HEK293 (cell line): ENCODE measurements at regions not wholly inside any gene's neighbourhood (a gene's known extent, or its start where the extent isn't known, plus 50 kb on each side); places are given as distances from the start of the nearest gene placed in this dataset.

Experiments used
- CTCF ChIA-PET: fragments of 350-600 bp; formaldehyde crosslinking; extraction: SDS; loops from one replicate; lab custom pipeline; 2021; ENCODE audit warnings: antibody characterized with exemption; lab: Yijun Ruan, JAX
- POLR2A ChIA-PET: fragments of 300-600 bp; formaldehyde crosslinking; extraction: SDS; loops from one replicate; lab custom pipeline; 2020; ENCODE audit warnings: antibody characterized with exemption, inconsistent platforms; lab: Yijun Ruan, JAX
- H3K27ac ChIP-seq: fragments of 200-500 bp; sonication (Bioruptor generic); 2 replicates; pipeline ENCODE4 v1.5.1; 2014; ENCODE audit warnings: low read depth, low read length, control low read depth, inconsistent platforms; ENCODE audit errors: extremely low read depth
- H3K36me3 ChIP-seq, 2 experiments: fragments of 200-500 bp in 1 of 2; sonication (Bioruptor generic) in 1 of 2; 1 replicate in 1 of 2; 2 replicates in 1 of 2; pipeline ENCODE4 v1.5.1; 2014 to 2017; ENCODE audit warnings: inconsistent platforms in 2 of 2, low read length in 2 of 2; ENCODE audit not compliant: control insufficient read depth in 2 of 2, insufficient read depth in 1 of 2
- H3K4me1 ChIP-seq: fragments of 200-500 bp; sonication (Bioruptor generic); 2 replicates; pipeline ENCODE4 v1.5.1; 2014; ENCODE audit warnings: mild to moderate bottlenecking, low read length, inconsistent platforms; ENCODE audit not compliant: control insufficient read depth, insufficient read depth
- H3K4me3 ChIP-seq: 2 replicates; pipeline ENCODE4 v1.5.1; 2011; ENCODE audit warnings: low read depth, mild to moderate bottlenecking, control low read depth, low read length, moderate library complexity
- H3K9me3 ChIP-seq: fragments of 200-500 bp; sonication (Bioruptor generic); 2 replicates; pipeline ENCODE4 v1.5.1; 2014; ENCODE audit warnings: low read depth, low read length, inconsistent platforms; ENCODE audit not compliant: control insufficient read depth, insufficient read depth
- KLF8 ChIP-seq: fragments of 450-650 bp; formaldehyde crosslinking; IDR thresholded peaks from 2 replicates; pipeline ENCODE4 v1.5.1; 2016; ENCODE audit warnings: missing biosample characterization, missing genetic modification characterization
- PRDM1 ChIP-seq: fragments of 450-650 bp; formaldehyde crosslinking; IDR thresholded peaks from 2 replicates; pipeline ENCODE4; 2016; ENCODE audit warnings: missing biosample characterization, missing genetic modification characterization
- PRDM10 ChIP-seq: fragments of 450-650 bp; formaldehyde crosslinking; IDR thresholded peaks from 2 replicates; pipeline ENCODE4 v1.5.1; 2016; ENCODE audit warnings: missing biosample characterization, missing genetic modification characterization
- SETDB1 ChIP-seq: IDR thresholded peaks from one replicate; pipeline ENCODE4 v1.6.1; 2017; ENCODE audit warnings: mild to moderate bottlenecking, low read length, moderate library complexity, mixed read lengths; ENCODE audit not compliant: insufficient read length
- ZBTB21 ChIP-seq: fragments of 450-650 bp; formaldehyde crosslinking; IDR thresholded peaks from 2 replicates; pipeline ENCODE4 v1.5.1; 2017; ENCODE audit warnings: missing biosample characterization, missing genetic modification characterization
- ZNF112 ChIP-seq: fragments of 450-650 bp; formaldehyde crosslinking; IDR thresholded peaks from 2 replicates; pipeline ENCODE4 v1.5.0; 2017; ENCODE audit warnings: missing biosample characterization, missing genetic modification characterization
- ZNF146 ChIP-seq: fragments of 450-650 bp; formaldehyde crosslinking; IDR thresholded peaks from 2 replicates; pipeline ENCODE4 v1.5.1; 2016; ENCODE audit warnings: missing biosample characterization, missing genetic modification characterization
- ZNF155 ChIP-seq: fragments of 450-650 bp; formaldehyde crosslinking; IDR thresholded peaks from 2 replicates; pipeline ENCODE4 v1.5.1; 2016; ENCODE audit warnings: missing biosample characterization, missing genetic modification characterization
- ZNF184 ChIP-seq: fragments of 450-650 bp; IDR thresholded peaks from 2 replicates; pipeline ENCODE4 v1.5.1; 2018; ENCODE audit warnings: missing biosample characterization, mild to moderate bottlenecking, missing genetic modification characterization
- ZNF280C ChIP-seq: fragments of 450-650 bp; formaldehyde crosslinking; IDR thresholded peaks from 2 replicates; pipeline ENCODE4 v1.5.1; 2016; ENCODE audit warnings: missing biosample characterization, missing genetic modification characterization
- ZNF292 ChIP-seq: fragments of 450-650 bp; formaldehyde crosslinking; IDR thresholded peaks from 2 replicates; pipeline ENCODE4 v1.5.1; 2016; ENCODE audit warnings: low read depth, missing biosample characterization, missing genetic modification characterization, borderline replicate concordance
- ZNF404 ChIP-seq: fragments of 450-650 bp; formaldehyde crosslinking; IDR thresholded peaks from 2 replicates; pipeline ENCODE4 v1.5.1; 2017; ENCODE audit warnings: missing biosample characterization, missing genetic modification characterization
- ZNF416 ChIP-seq: fragments of 450-650 bp; formaldehyde crosslinking; IDR thresholded peaks from 2 replicates; pipeline ENCODE4 v1.5.1; 2016; ENCODE audit warnings: missing biosample characterization, missing genetic modification characterization
- ZNF654 ChIP-seq: fragments of 450-650 bp; formaldehyde crosslinking; IDR thresholded peaks from 2 replicates; pipeline ENCODE4 v1.5.1; 2016; ENCODE audit warnings: low read depth, missing biosample characterization, missing genetic modification characterization
- ZNF768 ChIP-seq: fragments of 450-650 bp; formaldehyde crosslinking; IDR thresholded peaks from 2 replicates; pipeline ENCODE4 v1.5.1; 2018; ENCODE audit warnings: missing biosample characterization, mild to moderate bottlenecking, missing genetic modification characterization
- ZNF785 ChIP-seq: fragments of 450-650 bp; formaldehyde crosslinking; IDR thresholded peaks from 2 replicates; pipeline ENCODE4 v1.5.1; 2016; ENCODE audit warnings: missing biosample characterization, missing genetic modification characterization
- ZNF792 ChIP-seq: fragments of 450-650 bp; formaldehyde crosslinking; IDR thresholded peaks from 2 replicates; pipeline ENCODE4 v1.5.1; 2016; ENCODE audit warnings: missing biosample characterization, missing genetic modification characterization
- ZNF830 ChIP-seq: fragments of 450-650 bp; IDR thresholded peaks from 2 replicates; pipeline ENCODE4 v1.5.0; 2018; ENCODE audit warnings: missing biosample characterization, missing genetic modification characterization, low read depth, mild to moderate bottlenecking, moderate library complexity
- TF ChIP-seq, protein P1 (sequence below): fragments of 450-650 bp; formaldehyde crosslinking; IDR thresholded peaks from 2 replicates; pipeline ENCODE4 v1.5.1; 2016; ENCODE audit warnings: missing biosample characterization, missing genetic modification characterization
- TF ChIP-seq, protein P2 (sequence below): fragments of 450-650 bp; formaldehyde crosslinking; conservative IDR thresholded peaks from 2 replicates; pipeline ENCODE4 v1.5.1; 2016; ENCODE audit warnings: low read depth, missing biosample characterization, missing genetic modification characterization

DNA sequence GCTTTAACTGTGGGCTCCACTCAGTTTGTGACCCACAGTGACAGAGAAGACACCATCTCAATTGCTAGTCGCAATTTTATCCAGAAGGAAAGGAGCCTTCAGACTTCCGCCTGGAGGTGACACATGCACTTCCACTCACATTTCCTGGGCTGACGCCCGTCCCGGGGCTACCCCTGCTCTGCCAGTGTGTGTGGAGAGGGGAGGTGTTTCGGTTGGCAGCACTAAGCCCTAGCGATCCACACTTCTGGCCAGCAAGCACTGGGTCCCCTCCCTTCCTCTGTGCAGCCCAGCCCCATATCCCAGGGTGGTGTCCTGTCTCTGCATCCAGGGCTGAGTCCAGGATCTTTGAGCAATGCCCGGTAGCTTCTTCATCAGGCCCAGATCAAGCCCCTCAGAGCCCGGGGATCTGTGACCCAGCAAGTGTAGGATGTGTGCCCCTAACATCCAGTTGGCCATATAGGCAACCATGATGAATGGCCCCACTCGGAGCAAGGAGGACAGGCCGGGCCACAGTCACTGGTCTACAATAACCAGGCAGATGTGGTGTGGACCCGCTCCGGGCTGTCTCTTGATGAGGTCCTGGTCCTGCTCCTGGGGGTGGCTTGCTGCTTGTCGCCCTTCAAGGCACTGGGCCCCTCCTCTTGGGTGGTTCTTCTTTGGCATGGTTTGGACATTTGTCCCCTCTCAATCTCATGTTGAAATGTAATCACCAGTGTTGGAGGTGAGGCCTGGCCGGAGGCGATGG lies 141.9 kb upstream of the SPACA7 start:
- ChIA-PET CTCF (no interaction called here), POLR2A (no interaction called here)
- no peaks in the 10 kb centered on the region for H3K4me1 ChIP-seq
- TF ChIP-seq ZNF280C (tag by site-specific recombination) (no peak), SETDB1 (no peak), ZNF416 (tag by site-specific recombination) (no peak), ZNF768 (tag by site-specific recombination) (no peak)
- no peak overlapping the region for H3K4me3 ChIP-seq
- no peaks in the 10 kb centered on the region for H3K36me3 ChIP-seq
- H3K9me3 ChIP-seq: no peaks in the 10 kb centered on the region
- H3K27ac ChIP-seq: no peak overlapping the region

GRCh38 chr13:112236016-112236415 lies 140.1 kb upstream of the SPACA7 start:
- Histone ChIP-seq H3K4me3 (no peak overlapping the region), H3K9me3 (no peaks in the 10 kb centered on the region), H3K4me1 (no peaks in the 10 kb centered on the region), H3K36me3 (no peaks in the 10 kb centered on the region), H3K27ac (no peak overlapping the region)
- ChIA-PET POLR2A (no interaction called here), CTCF (no interaction called here)
- no peak for TF ChIP-seq ZNF146 (tag by site-specific recombination)
- TF ChIP-seq KLF8 (tag by site-specific recombination): no peak
- TF ChIP-seq, protein P1, sequence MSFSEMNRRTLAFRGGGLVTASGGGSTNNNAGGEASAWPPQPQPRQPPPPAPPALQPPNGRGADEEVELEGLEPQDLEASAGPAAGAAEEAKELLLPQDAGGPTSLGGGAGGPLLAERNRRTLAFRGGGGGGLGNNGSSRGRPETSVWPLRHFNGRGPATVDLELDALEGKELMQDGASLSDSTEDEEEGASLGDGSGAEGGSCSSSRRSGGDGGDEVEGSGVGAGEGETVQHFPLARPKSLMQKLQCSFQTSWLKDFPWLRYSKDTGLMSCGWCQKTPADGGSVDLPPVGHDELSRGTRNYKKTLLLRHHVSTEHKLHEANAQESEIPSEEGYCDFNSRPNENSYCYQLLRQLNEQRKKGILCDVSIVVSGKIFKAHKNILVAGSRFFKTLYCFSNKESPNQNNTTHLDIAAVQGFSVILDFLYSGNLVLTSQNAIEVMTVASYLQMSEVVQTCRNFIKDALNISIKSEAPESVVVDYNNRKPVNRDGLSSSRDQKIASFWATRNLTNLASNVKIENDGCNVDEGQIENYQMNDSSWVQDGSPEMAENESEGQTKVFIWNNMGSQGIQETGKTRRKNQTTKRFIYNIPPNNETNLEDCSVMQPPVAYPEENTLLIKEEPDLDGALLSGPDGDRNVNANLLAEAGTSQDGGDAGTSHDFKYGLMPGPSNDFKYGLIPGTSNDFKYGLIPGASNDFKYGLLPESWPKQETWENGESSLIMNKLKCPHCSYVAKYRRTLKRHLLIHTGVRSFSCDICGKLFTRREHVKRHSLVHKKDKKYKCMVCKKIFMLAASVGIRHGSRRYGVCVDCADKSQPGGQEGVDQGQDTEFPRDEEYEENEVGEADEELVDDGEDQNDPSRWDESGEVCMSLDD (tag by site-specific recombination): no peak
- no peak for TF ChIP-seq ZNF155 (tag by site-specific recombination)
- TF ChIP-seq ZNF792 (tag by site-specific recombination): no peak
- no peak for TF ChIP-seq PRDM10 (tag by site-specific recombination)
- TF ChIP-seq ZNF112 (tag by site-specific recombination): no peak
- TF ChIP-seq ZNF184: no peak
- no peak for TF ChIP-seq PRDM1 (tag by site-specific recombination)
- no peak for TF ChIP-seq ZNF654
- TF ChIP-seq ZNF785 (tag by site-specific recombination): no peak
- TF ChIP-seq ZNF404 (tag by site-specific recombination): no peak
- no peak for TF ChIP-seq ZNF830
- TF ChIP-seq, protein P2, sequence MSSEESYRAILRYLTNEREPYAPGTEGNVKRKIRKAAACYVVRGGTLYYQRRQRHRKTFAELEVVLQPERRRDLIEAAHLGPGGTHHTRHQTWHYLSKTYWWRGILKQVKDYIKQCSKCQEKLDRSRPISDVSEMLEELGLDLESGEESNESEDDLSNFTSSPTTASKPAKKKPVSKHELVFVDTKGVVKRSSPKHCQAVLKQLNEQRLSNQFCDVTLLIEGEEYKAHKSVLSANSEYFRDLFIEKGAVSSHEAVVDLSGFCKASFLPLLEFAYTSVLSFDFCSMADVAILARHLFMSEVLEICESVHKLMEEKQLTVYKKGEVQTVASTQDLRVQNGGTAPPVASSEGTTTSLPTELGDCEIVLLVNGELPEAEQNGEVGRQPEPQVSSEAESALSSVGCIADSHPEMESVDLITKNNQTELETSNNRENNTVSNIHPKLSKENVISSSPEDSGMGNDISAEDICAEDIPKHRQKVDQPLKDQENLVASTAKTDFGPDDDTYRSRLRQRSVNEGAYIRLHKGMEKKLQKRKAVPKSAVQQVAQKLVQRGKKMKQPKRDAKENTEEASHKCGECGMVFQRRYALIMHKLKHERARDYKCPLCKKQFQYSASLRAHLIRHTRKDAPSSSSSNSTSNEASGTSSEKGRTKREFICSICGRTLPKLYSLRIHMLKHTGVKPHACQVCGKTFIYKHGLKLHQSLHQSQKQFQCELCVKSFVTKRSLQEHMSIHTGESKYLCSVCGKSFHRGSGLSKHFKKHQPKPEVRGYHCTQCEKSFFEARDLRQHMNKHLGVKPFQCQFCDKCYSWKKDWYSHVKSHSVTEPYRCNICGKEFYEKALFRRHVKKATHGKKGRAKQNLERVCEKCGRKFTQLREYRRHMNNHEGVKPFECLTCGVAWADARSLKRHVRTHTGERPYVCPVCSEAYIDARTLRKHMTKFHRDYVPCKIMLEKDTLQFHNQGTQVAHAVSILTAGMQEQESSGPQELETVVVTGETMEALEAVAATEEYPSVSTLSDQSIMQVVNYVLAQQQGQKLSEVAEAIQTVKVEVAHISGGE (tag by site-specific recombination): no peak
- TF ChIP-seq ZBTB21 (tag by site-specific recombination): no peak
- TF ChIP-seq ZNF292 (tag by site-specific recombination): no peak
